Medulla oblongata (tissue), 1 donor: ENCODE measurements at regions not wholly inside any gene's neighbourhood (a gene's known extent, or its start where the extent isn't known, plus 50 kb on each side); places are given as distances from the start of the nearest gene placed in this dataset.
A peak's percentile ranks its signal among the peaks of the same experiment; 100 is the strongest.
"Not testable (repeated sequence)": the region's sequence is repeated elsewhere in the genome, so short reads cannot be mapped to it uniquely, and the experiment has no call there.

Experiments used
- DNase-seq: peaks from one replicate; pipeline ENCODE4 v3.0.0-alpha.2; 2015; ENCODE audit errors: extremely low spot score

DNA sequence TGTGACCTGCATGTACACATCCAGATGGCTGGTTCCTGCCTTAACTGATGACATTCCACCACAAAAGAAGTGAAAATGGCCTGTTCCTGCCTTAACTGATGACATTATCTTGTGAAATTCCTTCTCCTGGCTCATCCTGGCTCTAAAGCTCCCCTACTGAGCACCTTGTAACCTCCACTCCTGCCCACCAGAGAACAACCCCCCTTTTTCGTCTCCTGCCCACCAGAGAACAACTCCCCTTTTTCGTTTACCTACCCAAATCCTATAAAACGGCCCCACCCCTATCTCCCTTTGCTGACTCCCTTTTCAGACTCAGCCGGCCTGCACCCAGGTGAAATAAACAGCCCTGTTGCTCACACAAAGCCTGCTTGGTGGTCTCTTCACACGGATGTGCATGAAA, 212.2 kb downstream of the KITLG start:
- DNase-seq, result not testable (repeated sequence)

GRCh38 chr12:88371416-88372183, 208.7 kb downstream of the KITLG start:
- DNase-seq, result no peak

GRCh38 chr12:88375306-88376305, 204.7 kb downstream of the KITLG start:
- DNase-seq, result no peak

DNA sequence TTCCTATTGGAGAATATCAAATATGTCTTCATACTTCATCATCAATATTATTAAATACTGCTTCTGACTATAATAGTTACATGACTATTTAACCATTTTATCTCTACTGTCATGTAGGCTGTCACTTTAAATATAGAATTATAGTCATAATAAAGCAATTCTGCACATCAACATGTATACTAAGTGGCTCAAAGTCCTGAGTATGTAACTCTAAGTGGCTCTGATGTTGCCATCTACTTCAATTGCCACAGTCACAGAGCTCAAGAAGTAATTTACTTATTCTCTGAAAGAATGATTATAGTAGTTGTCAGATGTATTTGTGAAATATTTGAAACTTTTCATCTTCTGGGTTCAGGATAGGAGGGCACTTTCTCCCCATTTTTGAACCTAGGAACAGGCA, 202.3 kb downstream of the KITLG start:
- DNase-seq, result no peak

GRCh38 chr12:88381466-88381865, 198.8 kb downstream of the KITLG start:
- DNase-seq, result peak; percentile 11

GRCh38 chr12:88383405-88383804, 196.9 kb downstream of the KITLG start:
- DNase-seq, result no peak

DNA sequence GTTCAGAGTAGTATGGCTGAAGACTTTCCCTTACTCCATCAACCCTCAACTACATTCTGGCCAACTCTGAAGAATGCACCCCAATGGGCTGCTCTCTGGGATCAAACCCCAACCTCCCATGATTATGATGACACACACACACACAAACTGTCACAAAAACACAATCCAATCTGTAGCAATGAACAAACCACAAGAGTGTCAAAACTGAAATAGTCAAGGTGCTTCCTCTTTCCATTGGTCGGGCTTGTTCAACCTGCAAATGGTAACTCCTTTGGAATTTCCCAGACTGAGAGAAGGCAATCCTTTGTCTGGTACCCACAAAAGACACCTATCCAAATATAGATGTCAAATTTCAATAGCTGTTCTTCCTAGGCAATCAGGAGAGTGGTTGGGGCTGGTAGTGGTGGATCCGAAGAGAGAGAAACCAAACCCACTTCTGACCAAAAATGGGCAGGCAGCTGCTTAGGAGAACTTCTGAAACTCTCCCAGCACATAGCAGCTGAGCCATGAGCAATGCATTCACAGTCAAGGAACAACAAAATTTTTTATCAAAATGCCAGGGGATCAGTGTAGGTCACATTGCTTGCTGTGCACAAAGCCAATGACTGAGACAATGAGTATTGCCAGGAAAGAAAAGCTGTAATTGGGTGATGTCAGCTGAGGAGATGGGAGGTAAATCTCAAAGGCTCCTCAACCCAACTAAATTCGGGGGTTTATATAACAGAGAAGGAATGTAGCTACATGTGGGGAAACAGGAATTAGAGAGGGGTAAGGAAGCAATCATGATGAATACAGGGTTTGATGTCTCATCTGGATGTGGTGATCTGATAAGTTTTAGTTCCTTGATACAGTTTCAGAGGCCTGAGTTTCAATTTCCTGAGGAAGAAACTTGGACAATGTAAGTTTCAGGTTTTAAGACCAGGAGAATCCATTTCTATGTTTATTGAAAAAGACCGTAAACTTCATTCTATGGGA, 191.4 kb downstream of the KITLG start:
- DNase-seq, result no peak

GRCh38 chr12:88390811-88391210, 189.5 kb downstream of the KITLG start:
- DNase-seq, result no peak

DNA sequence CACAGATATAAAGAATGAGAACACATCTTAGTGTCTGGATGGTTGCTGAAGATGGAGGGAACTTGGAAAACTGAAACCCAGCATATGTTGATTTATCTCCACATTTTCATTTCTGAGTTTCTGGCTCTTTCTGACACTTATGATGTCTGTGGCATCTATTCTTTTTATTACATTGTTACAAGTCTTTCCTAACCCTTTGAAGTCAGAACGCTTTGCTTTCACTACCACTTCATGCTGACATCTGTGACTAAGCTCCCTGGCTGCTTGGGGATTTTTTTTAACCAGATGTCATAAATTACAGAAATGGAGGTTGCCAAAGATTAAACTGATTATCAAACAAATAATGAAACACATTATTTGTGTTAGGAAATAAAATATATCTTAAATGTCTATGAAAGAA, 188.7 kb downstream of the KITLG start:
- no peak for DNase-seq

DNA sequence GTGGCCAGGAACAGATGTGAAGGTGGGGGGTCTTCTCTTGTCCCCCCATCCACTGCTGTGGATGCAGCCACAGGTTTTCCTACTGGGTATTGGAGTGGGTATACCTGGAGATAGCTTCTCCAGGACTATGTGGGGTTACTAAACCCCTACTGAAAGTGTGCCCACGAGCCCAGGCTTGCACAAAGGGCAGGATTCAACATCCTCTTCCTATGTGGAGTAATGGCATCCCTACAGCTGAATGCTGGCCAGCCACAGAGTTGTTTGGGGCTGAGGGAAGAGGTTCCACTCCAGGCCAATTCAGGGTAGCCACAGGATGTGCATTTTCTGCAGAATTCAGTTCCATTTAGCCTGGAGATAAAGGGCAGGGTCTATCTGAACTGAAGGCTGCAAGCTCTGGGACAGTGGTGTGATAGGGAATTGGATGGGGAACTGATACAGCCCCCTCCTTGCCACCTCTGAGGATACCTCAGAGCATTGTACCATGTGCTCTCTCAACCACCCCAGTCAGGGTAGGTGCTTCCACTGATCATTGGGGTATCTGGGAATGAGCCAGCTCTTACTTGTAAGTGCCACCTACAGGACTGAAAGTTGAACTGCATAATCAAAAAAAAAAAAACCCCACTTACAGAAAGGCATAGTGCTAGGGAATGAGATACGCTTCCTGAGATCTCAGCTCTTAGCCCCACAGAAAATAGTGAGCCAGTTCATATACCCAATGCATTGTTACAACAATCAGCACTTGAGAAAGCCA, 187.1 kb downstream of the KITLG start:
- no peak for DNase-seq

DNA sequence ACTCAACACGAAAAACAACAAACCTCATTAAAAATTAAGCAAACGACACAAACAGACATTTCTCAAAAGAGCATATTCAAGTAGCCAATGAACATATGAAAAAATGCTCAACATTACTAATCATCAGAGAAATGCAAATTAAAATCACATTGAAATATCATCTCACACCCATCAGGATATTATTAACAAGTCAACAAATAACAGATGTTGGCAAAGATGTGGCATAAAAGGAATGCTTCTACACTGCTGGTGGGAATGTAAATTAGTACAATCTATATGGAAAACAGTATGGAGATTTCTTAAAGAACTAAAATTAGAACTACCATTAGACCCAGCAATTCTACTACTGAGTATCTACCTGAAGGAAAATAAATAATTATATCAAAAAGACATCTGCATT, 182.2 kb downstream of the KITLG start:
- DNase-seq, result no peak

- no peak for DNase-seq
Measured at GRCh38 chr12:88399811-88400210, 180.5 kb downstream of the KITLG start.

GRCh38 chr12:88400302-88400701, 180.0 kb downstream of the KITLG start:
- no peak for DNase-seq

DNA sequence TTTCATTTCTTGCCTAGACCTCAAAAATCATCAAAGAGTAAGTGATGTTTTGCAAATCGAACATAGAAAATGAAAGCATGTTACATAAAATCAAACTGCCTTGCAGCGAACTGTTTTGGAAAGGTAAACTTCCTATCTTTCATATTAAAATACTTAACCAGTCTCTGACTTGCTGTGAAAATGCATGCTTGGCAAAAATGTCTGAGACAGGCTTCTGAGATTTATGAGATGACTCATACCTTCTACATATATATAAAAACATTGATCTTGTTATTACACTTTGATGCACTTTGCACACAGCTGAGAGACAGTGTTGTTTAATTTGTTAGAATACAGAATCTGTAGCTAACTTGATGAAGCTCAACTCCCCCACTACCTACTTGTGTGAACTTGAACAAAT, 179.1 kb downstream of the KITLG start:
- DNase-seq, result no peak

DNA sequence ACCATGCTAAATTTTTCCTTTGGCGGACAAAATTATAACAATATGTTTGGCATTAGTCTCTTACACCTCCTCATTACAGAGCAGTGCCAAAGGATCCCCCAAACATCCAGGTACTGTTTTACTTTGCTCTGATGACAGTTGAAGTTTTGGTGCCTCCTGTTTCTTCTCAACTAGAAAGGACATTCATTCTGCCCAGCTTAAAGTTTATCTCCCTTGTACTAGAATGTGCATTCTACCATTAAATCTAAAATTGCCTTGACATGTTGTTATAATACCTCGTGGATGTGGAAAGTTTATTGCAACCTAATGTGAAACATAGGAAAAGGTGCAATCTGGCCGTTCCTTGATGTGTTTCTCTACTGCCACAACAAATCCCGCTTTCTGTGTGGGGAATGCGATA, 173.4 kb downstream of the KITLG start:
- no peak for DNase-seq

- DNase-seq, result no peak
Measured at GRCh38 chr12:88408823-88409222, 171.4 kb downstream of the KITLG start.

- no peak for DNase-seq
Measured at GRCh38 chr12:88409257-88409656, 171.0 kb downstream of the KITLG start.

DNA sequence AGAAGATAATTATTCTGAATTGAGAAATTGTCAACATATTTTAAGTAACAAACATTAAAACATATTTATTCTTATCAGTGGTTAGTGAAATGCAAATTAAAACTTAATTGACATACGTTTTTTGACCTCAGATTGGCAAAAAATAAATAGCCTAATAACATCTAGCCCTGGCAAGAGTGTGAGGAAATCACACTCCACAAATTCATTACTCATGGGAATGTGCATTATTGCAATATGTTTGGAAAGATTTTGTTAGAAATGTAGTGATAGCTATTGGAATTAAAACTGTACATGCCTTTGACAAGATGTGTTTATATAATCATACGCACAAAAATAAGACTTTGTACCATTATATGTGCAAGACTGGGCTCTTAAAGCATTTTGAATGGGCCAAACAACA, 168.6 kb downstream of the KITLG start:
- no peak for DNase-seq

DNA sequence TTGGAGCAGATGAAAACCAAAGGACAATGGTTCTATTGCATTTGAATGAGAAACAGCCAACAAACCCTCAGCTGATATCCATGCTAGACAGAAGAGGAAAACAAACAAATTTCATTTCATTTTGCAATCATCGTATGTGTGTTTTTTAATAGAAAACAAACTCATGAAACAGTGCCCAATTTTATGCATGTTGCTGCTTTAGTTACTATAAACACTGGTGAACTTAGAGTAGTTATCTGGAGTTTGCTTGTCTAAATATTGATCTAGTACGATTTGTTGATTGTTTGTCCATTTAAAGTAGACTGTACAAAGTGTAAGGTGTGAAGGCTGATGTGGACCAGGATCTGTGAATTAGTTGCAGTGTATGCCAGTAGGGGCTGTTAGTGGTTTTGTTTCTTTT, 166.6 kb downstream of the KITLG start:
- no peak for DNase-seq

- DNase-seq, result no peak
Measured at GRCh38 chr12:88416155-88416554, 164.1 kb downstream of the KITLG start.

DNA sequence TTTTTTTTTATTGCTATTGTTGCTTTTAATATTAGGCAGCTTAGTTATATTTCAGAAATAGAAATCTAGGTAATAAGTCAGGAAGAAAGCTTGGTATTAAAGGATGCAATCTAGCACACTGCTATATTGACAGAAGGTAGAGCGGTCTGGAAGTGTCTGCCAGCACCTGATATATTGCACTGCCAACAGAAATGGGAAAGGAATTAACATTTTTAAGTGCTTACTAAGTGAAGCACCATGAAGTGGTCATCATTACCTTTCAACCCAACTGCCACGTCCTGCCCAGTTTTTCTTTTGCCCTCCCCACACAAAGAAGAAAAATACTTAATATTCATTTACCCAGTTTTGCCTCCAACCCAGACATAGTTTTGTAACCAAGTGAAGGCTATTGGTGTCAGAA, 163.5 kb downstream of the KITLG start:
- DNase-seq, result no peak
